Stomach (tissue), 4 donors: ENCODE measurements at regions not wholly inside any gene's neighbourhood (a gene's known extent, or its start where the extent isn't known, plus 50 kb on each side); places are given as distances from the start of the nearest gene placed in this dataset.

Experiments used
- CTCF ChIP-seq, 7 experiments: fragments of 450-650 bp in 4 of 7; fragments of 200-600 bp in 3 of 7; sonication (generic) in 3 of 7; IDR thresholded peaks; one replicate each; pipeline ENCODE4 v1.5.1; 2016 to 2019; ENCODE audit warnings: antibody characterized with exemption in 7 of 7, control low read depth in 2 of 7, mild to moderate bottlenecking in 1 of 7
- POLR2A ChIP-seq, 4 donors: fragments of 450-650 bp; IDR thresholded peaks; one replicate each; pipeline ENCODE4 v1.6.1; 2016; ENCODE audit warnings: antibody characterized with exemption in 4 of 4, control low read depth in 2 of 4, mild to moderate bottlenecking in 1 of 4, moderate library complexity in 1 of 4

GRCh38 chrX:38985375-38985774 is 184.1 kb downstream of the MID1IP1 start:
- TF ChIP-seq CTCF (IDR thresholded peaks at IDR 0.05) = no peak
- TF ChIP-seq POLR2A (IDR thresholded peaks at IDR 0.05) = no peak
